Keratinocyte (primary cell): ENCODE measurements at regions not wholly inside any gene's neighbourhood (a gene's known extent, or its start where the extent isn't known, plus 50 kb on each side); places are given as distances from the start of the nearest gene placed in this dataset.

Experiments used
- DNase-seq: peaks from one replicate; pipeline ENCODE4 v3.0.0-alpha.2; 2011; ENCODE audit warnings: low read depth, missing footprints, low spot score
- FAIRE-seq: peaks from 2 replicates; lab custom pipeline; 2011; peaks lifted over from hg19 to GRCh38; lab: Jason Lieb, UNC
- H2AFZ ChIP-seq: 2 replicates; pipeline ENCODE4 v1.6.0; 2012; ENCODE audit warnings: low read length, control low read depth, inconsistent platforms; ENCODE audit not compliant: control insufficient read depth
- H3K27ac ChIP-seq: 2 replicates; pipeline ENCODE4 v1.5.1; 2011; ENCODE audit warnings: low read length; ENCODE audit not compliant: control insufficient read depth, insufficient read depth
- H3K27me3 ChIP-seq: 3 replicates; pipeline ENCODE4 v1.6.0; 2011; ENCODE audit warnings: low read length; ENCODE audit not compliant: control insufficient read depth, insufficient read depth; ENCODE audit errors: extremely low read depth
- H3K36me3 ChIP-seq, 2 experiments: 2 replicates in 1 of 2; 3 replicates in 1 of 2; pipeline ENCODE4 v1.5.1; 2011; ENCODE audit warnings: low read length in 2 of 2, mild to moderate bottlenecking in 1 of 2; ENCODE audit not compliant: control insufficient read depth in 2 of 2, insufficient read depth in 2 of 2; ENCODE audit errors: extremely low read depth in 1 of 2
- H3K4me1 ChIP-seq: 3 replicates; pipeline ENCODE4 v1.5.1; 2011; ENCODE audit warnings: low read length; ENCODE audit not compliant: control insufficient read depth, insufficient read depth; ENCODE audit errors: extremely low read depth
- H3K4me2 ChIP-seq: 3 replicates; pipeline ENCODE4 v1.6.0; 2011; ENCODE audit warnings: low read depth, low read length; ENCODE audit not compliant: control insufficient read depth, insufficient read depth; ENCODE audit errors: extremely low read depth
- H3K4me3 ChIP-seq, 3 experiments: fragments of 200-600 bp in 1 of 3; sonication (generic) in 1 of 3; 2 replicates in 2 of 3; 3 replicates in 1 of 3; pipeline ENCODE4 v1.5.1; 2011 to 2016; ENCODE audit warnings: low read length in 3 of 3, mild to moderate bottlenecking in 3 of 3, control low read depth in 2 of 3, inconsistent platforms in 1 of 3, low read depth in 1 of 3, mixed read lengths in 1 of 3, mixed run types in 1 of 3, moderate library complexity in 1 of 3; ENCODE audit not compliant: control insufficient read depth in 2 of 3, insufficient read depth in 2 of 3; ENCODE audit errors: extremely low read depth in 1 of 3
- H3K79me2 ChIP-seq: 2 replicates; pipeline ENCODE4 v1.6.0; 2012; ENCODE audit warnings: low read length; ENCODE audit not compliant: control insufficient read depth, insufficient read depth
- H3K9ac ChIP-seq: 3 replicates; pipeline ENCODE4 v1.6.0; 2011; ENCODE audit warnings: low read length; ENCODE audit not compliant: control insufficient read depth, insufficient read depth; ENCODE audit errors: extremely low read depth
- H3K9me1 ChIP-seq: 3 replicates; pipeline ENCODE4 v1.6.0; 2011; ENCODE audit warnings: low read length; ENCODE audit not compliant: control insufficient read depth, insufficient read depth; ENCODE audit errors: extremely low read depth
- H3K9me3 ChIP-seq: 2 replicates; pipeline ENCODE4 v1.5.1; 2012; ENCODE audit warnings: low read depth, low read length; ENCODE audit not compliant: control insufficient read depth
- H4K20me1 ChIP-seq: 3 replicates; pipeline ENCODE4 v1.6.0; 2011; ENCODE audit warnings: low read length; ENCODE audit not compliant: control insufficient read depth, insufficient read depth; ENCODE audit errors: extremely low read depth
- CTCF ChIP-seq, 3 experiments: IDR thresholded peaks in 1 of 3; conservative IDR thresholded peaks in 1 of 3; optimal IDR thresholded peaks in 1 of 3; 2 replicates in 2 of 3; 3 replicates in 1 of 3; pipeline versions ENCODE3 to v1.5.1; 2011; ENCODE audit warnings: low read length in 3 of 3, mild to moderate bottlenecking in 3 of 3, moderate library complexity in 2 of 3, control low read depth in 1 of 3, inconsistent platforms in 1 of 3; ENCODE audit not compliant: insufficient read depth in 2 of 3; ENCODE audit errors: extremely low read depth in 1 of 3
- EZH2 ChIP-seq: IDR thresholded peaks from one replicate; pipeline ENCODE4 v1.6.1; 2012; ENCODE audit warnings: inconsistent platforms, mild to moderate bottlenecking, low read length, moderate library complexity
- dilution Hi-C: fragments of 300-500 bp; cut with MboI; formaldehyde crosslinking; loops from one replicate; pipeline ENCODE4 v1.7.0; 2020; ENCODE audit warnings: low sequenced_read_pairs; ENCODE audit not compliant: extremely low pct_ligation_motif_present

GRCh38 chr10:84921701-84922100 lies 593.3 kb downstream of the CCSER2 start:
- H3K27ac ChIP-seq: no peak overlapping the region
- no peaks in the 10 kb centered on the region for H3K27me3 ChIP-seq
- H3K9me3 ChIP-seq: no peaks in the 10 kb centered on the region
- H3K9me1 ChIP-seq: no peaks in the 10 kb centered on the region
- H2AFZ ChIP-seq: no peak overlapping the region
- FAIRE-seq (no peak), DNase-seq (no peak)
- H3K79me2 ChIP-seq: no peaks in the 10 kb centered on the region
- dilution Hi-C loops: no loop called here
- no peaks in the 10 kb centered on the region for H3K36me3 ChIP-seq
- H3K4me1 ChIP-seq: no peaks in the 10 kb centered on the region
- H3K9ac ChIP-seq: no peak overlapping the region
- TF ChIP-seq EZH2 (no peak), CTCF (optimal IDR thresholded peaks at IDR 0.05 in 1 of 3, IDR thresholded peaks at IDR 0.05 in 1 of 3, conservative IDR thresholded peaks at IDR 0.05 in 1 of 3; ENCODE audit: extremely low read depth in 1 of 3, insufficient read depth in 2 of 3, low read length in 3 of 3) (no peak)
- H4K20me1 ChIP-seq: no peaks in the 10 kb centered on the region
- no peak overlapping the region for H3K4me3 ChIP-seq
- no peak overlapping the region for H3K4me2 ChIP-seq

GRCh38 chr10:84924131-84924530 lies 595.7 kb downstream of the CCSER2 start:
- no peak overlapping the region for H2AFZ ChIP-seq
- H3K27ac ChIP-seq: no peak overlapping the region
- H3K27me3 ChIP-seq: no peaks in the 10 kb centered on the region
- H3K9me1 ChIP-seq: no peaks in the 10 kb centered on the region
- no peak overlapping the region for H3K4me3 ChIP-seq
- no peaks in the 10 kb centered on the region for H3K79me2 ChIP-seq
- dilution Hi-C loops: no loop called here
- DNase-seq: no peak
- no peaks in the 10 kb centered on the region for H3K9me3 ChIP-seq
- no peak overlapping the region for H3K4me2 ChIP-seq
- H4K20me1 ChIP-seq: no peaks in the 10 kb centered on the region
- TF ChIP-seq EZH2 (no peak), CTCF (optimal IDR thresholded peaks at IDR 0.05 in 1 of 3, IDR thresholded peaks at IDR 0.05 in 1 of 3, conservative IDR thresholded peaks at IDR 0.05 in 1 of 3; ENCODE audit: extremely low read depth in 1 of 3, insufficient read depth in 2 of 3, low read length in 3 of 3) (no peak)
- no peak overlapping the region for H3K9ac ChIP-seq
- H3K4me1 ChIP-seq: no peaks in the 10 kb centered on the region
- H3K36me3 ChIP-seq: no peaks in the 10 kb centered on the region
- no peak for FAIRE-seq
